Effector memory CD4-positive, alpha-beta T cell (primary cell): ENCODE measurements at regions not wholly inside any gene's neighbourhood (a gene's known extent, or its start where the extent isn't known, plus 50 kb on each side); places are given as distances from the start of the nearest gene placed in this dataset.

ENCODE experiments used
- DNase-seq, 3 donors: peaks; one replicate each; pipeline ENCODE4 v3.0.0-alpha.2; 2020
- H3K27ac ChIP-seq: 2 replicates; pipeline ENCODE4 v1.7.0; 2013; ENCODE audit warnings: mild to moderate bottlenecking, low read length, moderate library complexity; ENCODE audit not compliant: insufficient read depth, poor library complexity, severe bottlenecking
- H3K27me3 ChIP-seq: replicated peaks from 2 replicates; pipeline ENCODE4 v1.7.0; 2013; ENCODE audit warnings: mild to moderate bottlenecking, low read length; ENCODE audit not compliant: insufficient read depth, control insufficient read depth, poor library complexity, severe bottlenecking
- H3K36me3 ChIP-seq: 2 replicates; pipeline ENCODE4 v1.7.0; 2013; ENCODE audit warnings: mild to moderate bottlenecking, low read length, moderate library complexity; ENCODE audit not compliant: control insufficient read depth, insufficient read depth
- H3K4me1 ChIP-seq: 2 replicates; pipeline ENCODE4 v1.7.0; 2013; ENCODE audit warnings: low read length, mild to moderate bottlenecking; ENCODE audit not compliant: control insufficient read depth, insufficient read depth, poor library complexity, severe bottlenecking
- H3K4me3 ChIP-seq: 2 replicates; pipeline ENCODE4 v1.7.0; 2013; ENCODE audit warnings: low read length, low read depth, mild to moderate bottlenecking; ENCODE audit not compliant: insufficient read depth, poor library complexity, severe bottlenecking
- H3K9me3 ChIP-seq: 2 replicates; pipeline ENCODE4 v1.7.0; 2013; ENCODE audit warnings: mild to moderate bottlenecking, low read length, moderate library complexity; ENCODE audit not compliant: control insufficient read depth

DNA sequence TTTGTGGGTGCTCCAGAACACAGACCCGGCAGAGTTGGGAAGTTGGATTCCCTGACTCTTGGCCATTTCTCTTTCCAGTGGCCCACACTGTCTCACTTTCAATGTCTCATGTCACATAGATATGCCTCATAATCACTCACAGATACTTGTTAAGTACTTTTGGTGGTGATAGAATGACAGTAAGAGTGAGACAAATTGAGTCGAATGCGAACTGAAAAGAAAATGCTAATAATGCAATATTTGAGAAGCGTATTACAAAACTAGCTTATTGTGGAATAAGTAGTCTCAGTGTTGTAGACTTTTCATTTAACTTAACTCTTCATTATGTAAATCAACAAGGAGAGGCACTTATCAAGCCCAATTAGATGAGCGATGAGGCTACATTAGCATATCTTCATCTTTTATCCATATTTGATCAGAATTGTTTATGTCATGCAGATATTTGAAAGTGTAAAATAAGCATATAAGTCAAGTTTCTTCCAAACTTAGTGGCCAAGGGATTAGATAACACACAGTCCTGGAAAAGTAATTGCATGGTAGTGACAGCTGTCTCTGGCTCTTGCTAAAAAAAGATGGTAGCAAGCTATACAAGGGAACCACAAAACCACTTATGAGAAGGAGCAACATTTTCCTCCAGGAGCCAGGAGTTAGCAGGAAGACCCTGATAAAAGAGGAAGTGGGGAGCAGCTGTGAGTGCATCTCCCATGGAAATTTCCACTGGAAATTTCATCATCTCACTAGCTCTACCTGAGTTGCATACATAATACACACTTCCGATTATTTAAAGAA lies 243.6 kb downstream of the ARRDC4 start:
- H3K9me3 ChIP-seq: no peaks in the 10 kb centered on the region
- no peak overlapping the region for H3K27ac ChIP-seq
- H3K4me1 ChIP-seq: no peaks in the 10 kb centered on the region
- no peaks in the 10 kb centered on the region for H3K36me3 ChIP-seq
- DNase-seq: no peak
- H3K4me3 ChIP-seq: no peak overlapping the region
- H3K27me3 ChIP-seq: no peaks in the 10 kb centered on the region

- Histone ChIP-seq H3K4me3 (no peak overlapping the region), H3K9me3 (no peaks in the 10 kb centered on the region), H3K36me3 (no peaks in the 10 kb centered on the region), H3K27me3 (no peaks in the 10 kb centered on the region), H3K4me1 (no peaks in the 10 kb centered on the region), H3K27ac (no peak overlapping the region)
- no peak for DNase-seq
Measured at GRCh38 chr15:98207928-98208327, 247.4 kb downstream of the ARRDC4 start.

DNA sequence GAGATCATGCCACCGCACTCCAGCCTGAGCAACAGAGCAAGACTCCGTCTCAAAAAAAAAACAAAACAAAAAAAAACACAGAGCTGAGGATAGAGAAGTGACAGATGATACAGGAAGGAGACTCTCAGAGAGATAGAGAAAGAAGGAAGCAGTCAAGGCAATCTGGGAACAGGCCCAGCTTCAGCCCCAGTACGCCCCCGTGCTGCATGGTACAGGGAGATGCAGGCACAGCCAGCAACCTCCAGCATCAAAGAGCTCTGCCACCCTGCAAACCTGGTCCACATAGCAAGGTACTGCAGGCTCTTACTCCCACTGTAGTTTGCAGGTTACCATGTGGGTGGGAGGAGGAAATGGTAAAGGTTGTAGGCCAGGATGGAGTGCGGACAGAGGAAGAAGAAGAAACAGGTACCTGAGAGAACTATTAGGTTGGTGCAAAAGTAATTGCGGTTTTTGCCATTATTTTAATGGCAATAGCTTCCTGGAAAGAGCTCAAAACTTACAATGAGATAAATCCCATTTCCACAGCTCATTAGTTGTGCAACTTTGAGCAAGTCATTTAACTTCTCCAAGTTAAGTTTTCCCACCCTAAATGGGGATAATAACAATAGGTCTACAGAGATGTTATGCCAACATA lies 253.0 kb downstream of the ARRDC4 start:
- DNase-seq: no peak
- no peaks in the 10 kb centered on the region for H3K9me3 ChIP-seq
- no peak overlapping the region for H3K27ac ChIP-seq
- H3K36me3 ChIP-seq: no peaks in the 10 kb centered on the region
- no peak overlapping the region for H3K4me3 ChIP-seq
- no peaks in the 10 kb centered on the region for H3K4me1 ChIP-seq
- H3K27me3 ChIP-seq: no peaks in the 10 kb centered on the region

- H3K9me3 ChIP-seq: no peaks in the 10 kb centered on the region
Measured at GRCh38 chr15:98216166-98216565, 255.7 kb downstream of the ARRDC4 start.

DNA sequence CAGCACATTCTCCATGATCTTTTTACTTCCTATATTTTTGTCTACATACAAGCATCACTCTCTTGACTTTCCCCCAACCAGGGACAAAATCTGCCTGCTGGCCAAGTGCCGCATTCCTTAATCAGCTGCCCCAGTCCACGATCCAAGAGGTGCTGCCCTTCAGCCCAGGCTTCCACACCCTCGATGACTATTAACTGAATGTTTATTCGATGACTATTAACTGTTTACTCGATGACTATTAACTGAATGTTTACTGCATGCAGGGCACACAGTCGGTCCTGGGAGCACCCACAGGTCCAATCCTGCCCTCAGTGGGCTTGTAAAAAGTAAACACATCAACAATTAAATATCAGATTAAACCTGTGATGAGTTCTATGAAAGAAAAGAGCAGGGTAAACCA lies 256.9 kb downstream of the ARRDC4 start:
- DNase-seq: no peak
- H3K27ac ChIP-seq: no peak overlapping the region
- no peaks in the 10 kb centered on the region for H3K4me1 ChIP-seq
- H3K4me3 ChIP-seq: no peak overlapping the region
- H3K27me3 ChIP-seq: no peaks in the 10 kb centered on the region
- H3K9me3 ChIP-seq: no peaks in the 10 kb centered on the region
- H3K36me3 ChIP-seq: no peaks in the 10 kb centered on the region

More at GRCh38 chr15:98216166-98216565, 255.7 kb downstream of the ARRDC4 start:
- H3K4me1 ChIP-seq: no peaks in the 10 kb centered on the region
- DNase-seq: no peak
- no peak overlapping the region for H3K27ac ChIP-seq
- H3K4me3 ChIP-seq: no peak overlapping the region
- H3K27me3 ChIP-seq: no peaks in the 10 kb centered on the region
- no peaks in the 10 kb centered on the region for H3K36me3 ChIP-seq

GRCh38 chr15:98221144-98221543 lies 260.6 kb downstream of the ARRDC4 start:
- Histone ChIP-seq H3K4me3 (no peak overlapping the region), H3K27me3 (no peaks in the 10 kb centered on the region), H3K4me1 (no peaks in the 10 kb centered on the region), H3K27ac (no peak overlapping the region), H3K9me3 (no peaks in the 10 kb centered on the region), H3K36me3 (no peaks in the 10 kb centered on the region)
- DNase-seq: no peak

DNA sequence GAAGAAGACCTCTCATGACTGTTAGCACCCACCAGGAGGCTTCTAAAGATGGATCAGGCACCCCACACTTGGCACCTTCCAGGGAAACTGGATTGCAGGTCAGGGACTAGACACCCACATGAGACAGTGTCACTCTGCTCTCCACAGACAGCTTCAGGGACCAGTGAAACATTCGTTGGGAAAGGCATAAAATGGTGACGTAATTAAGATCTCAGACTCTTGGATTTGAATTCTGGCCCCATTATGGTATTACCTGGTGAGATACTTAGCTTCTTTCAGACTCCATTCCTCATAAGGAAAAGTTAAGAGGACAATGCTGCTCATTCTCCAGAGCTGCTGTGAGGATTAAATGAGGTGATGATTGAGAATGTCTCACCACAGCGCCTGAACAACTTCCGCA lies 261.1 kb downstream of the ARRDC4 start:
- no peaks in the 10 kb centered on the region for H3K9me3 ChIP-seq
- no peak for DNase-seq
- H3K27me3 ChIP-seq: no peaks in the 10 kb centered on the region
- H3K27ac ChIP-seq: no peak overlapping the region
- no peaks in the 10 kb centered on the region for H3K36me3 ChIP-seq
- no peaks in the 10 kb centered on the region for H3K4me1 ChIP-seq
- no peak overlapping the region for H3K4me3 ChIP-seq

GRCh38 chr15:98226149-98226548 lies 265.6 kb downstream of the ARRDC4 start:
- no peak for DNase-seq
- Histone ChIP-seq H3K4me1 (no peaks in the 10 kb centered on the region), H3K36me3 (no peaks in the 10 kb centered on the region)

DNA sequence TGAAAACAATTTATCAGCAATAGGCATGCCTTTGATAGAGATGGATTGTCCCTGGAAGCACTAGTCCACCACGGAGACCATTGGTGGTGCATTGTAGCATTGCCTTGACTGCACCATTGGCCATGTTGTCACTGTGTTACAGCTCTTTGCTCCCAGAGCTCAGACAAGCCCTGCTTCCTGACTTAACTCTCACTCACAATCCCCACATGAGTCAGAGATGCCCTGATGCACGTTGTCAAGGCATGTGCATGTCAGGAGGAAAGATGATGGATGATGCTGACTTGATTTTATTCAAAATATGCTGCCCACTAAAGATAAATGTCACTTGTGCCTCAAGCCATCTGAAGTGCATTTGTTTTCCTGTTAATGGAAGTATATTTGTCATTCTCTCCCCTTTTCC lies 266.1 kb downstream of the ARRDC4 start:
- Histone ChIP-seq H3K4me3 (no peak overlapping the region), H3K9me3 (no peaks in the 10 kb centered on the region), H3K27me3 (no peaks in the 10 kb centered on the region), H3K4me1 (no peaks in the 10 kb centered on the region), H3K27ac (no peak overlapping the region), H3K36me3 (no peaks in the 10 kb centered on the region)
- DNase-seq: no peak

More at GRCh38 chr15:98226149-98226548, 265.6 kb downstream of the ARRDC4 start:
- H3K9me3 ChIP-seq: no peaks in the 10 kb centered on the region
- H3K27ac ChIP-seq: no peak overlapping the region
- H3K27me3 ChIP-seq: no peaks in the 10 kb centered on the region
- H3K4me3 ChIP-seq: no peak overlapping the region

- no peak for DNase-seq
- Histone ChIP-seq H3K27ac (no peak overlapping the region), H3K4me3 (no peak overlapping the region), H3K9me3 (no peaks in the 10 kb centered on the region), H3K4me1 (no peaks in the 10 kb centered on the region), H3K36me3 (no peaks in the 10 kb centered on the region), H3K27me3 (no peaks in the 10 kb centered on the region)
Measured at GRCh38 chr15:98228846-98229245, 268.3 kb downstream of the ARRDC4 start.
